ENCODE measurements at regions not wholly inside any gene's neighbourhood (a gene's known extent, or its start where the extent isn't known, plus 50 kb on each side); places are given as distances from the start of the nearest gene placed in this dataset.

DNA sequence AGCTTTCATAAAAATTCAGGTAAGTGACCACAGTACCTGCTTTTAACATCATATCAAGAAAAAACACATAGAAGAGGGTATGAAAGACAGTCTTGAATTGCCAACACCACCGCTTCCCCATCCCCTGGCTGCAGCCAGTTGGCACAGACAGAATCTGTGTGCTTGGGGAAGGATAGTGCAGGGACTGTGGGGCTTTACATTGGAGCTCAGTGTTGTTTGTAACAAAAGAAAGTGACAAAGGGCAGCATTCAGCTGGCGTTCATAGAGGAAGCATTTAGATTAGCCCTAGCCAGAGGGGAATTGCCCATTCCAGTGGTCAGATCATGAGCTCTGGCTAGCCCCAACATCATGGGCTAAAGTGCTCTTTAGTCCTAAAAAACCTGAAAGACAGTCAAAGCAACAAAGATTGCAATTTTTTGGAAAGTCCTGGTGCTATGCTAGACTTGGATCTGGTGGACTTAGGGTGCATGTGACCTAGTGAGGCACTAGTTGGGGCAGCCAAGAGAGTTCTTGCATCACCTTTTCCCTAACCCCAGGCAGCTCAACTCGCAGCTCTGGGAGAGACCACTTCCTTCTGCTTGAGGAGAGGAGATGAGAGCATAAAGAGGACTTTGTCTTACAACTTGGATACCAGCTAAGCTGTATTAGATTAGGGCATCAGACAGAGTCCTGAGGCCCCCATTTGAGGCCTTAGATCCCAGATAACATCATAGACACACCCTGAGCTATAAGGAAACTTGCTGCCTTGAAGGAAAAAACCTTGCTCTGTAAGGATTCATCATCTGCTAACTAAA is 1602.4 kb upstream of the ADGRL3 start:
- Histone ChIP-seq H3K36me3 (no peaks in the 10 kb centered on the region), H3K27me3 (no peaks in the 10 kb centered on the region), H3K9me3 (no peaks in the 10 kb centered on the region), H3K27ac (no peak overlapping the region), H3K4me1 (no peaks in the 10 kb centered on the region), H3K4me3 (no peak overlapping the region)
- DNase-seq, result no peak
- TF ChIP-seq, protein P1, sequence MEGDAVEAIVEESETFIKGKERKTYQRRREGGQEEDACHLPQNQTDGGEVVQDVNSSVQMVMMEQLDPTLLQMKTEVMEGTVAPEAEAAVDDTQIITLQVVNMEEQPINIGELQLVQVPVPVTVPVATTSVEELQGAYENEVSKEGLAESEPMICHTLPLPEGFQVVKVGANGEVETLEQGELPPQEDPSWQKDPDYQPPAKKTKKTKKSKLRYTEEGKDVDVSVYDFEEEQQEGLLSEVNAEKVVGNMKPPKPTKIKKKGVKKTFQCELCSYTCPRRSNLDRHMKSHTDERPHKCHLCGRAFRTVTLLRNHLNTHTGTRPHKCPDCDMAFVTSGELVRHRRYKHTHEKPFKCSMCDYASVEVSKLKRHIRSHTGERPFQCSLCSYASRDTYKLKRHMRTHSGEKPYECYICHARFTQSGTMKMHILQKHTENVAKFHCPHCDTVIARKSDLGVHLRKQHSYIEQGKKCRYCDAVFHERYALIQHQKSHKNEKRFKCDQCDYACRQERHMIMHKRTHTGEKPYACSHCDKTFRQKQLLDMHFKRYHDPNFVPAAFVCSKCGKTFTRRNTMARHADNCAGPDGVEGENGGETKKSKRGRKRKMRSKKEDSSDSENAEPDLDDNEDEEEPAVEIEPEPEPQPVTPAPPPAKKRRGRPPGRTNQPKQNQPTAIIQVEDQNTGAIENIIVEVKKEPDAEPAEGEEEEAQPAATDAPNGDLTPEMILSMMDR (IDR thresholded peaks at IDR 0.05), result no peak
- TF ChIP-seq POLR2A (IDR thresholded peaks at IDR 0.05), result no peak
- 41 to 72% methylated on average over 2 to 3 of the region's 3 CpGs for WGBS, 2 donors
- intact Hi-C loops (cut with DNase I), result no loop called here

DNA sequence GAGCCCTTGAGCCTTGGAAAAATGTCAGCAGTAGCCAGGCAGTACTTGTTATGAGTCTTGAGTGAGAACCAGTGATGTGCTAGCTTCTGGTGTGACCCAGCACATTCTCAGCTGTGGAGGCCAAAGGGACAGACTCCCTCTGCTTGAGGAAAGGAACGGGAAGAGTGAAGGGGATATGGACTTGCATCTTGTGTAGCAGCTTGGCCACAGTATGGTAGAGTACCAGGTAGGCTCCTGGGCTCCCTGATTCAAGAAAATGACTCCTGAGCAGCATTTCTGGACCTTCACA is 1601.9 kb upstream of the ADGRL3 start:
- no peak for DNase-seq
- intact Hi-C loops (cut with DNase I), result no loop called here
- Histone ChIP-seq H3K9me3 (no peaks in the 10 kb centered on the region), H3K4me1 (no peaks in the 10 kb centered on the region), H3K27me3 (no peaks in the 10 kb centered on the region), H3K4me3 (no peak overlapping the region), H3K27ac (no peak overlapping the region), H3K36me3 (no peaks in the 10 kb centered on the region)
- WGBS, 2 donors, result 53% methylated on average over 1 of the region's 1 CpG; no CpG with 5 or more reads in 1 of the 2 donors
- TF ChIP-seq, protein P1 (IDR thresholded peaks at IDR 0.05), result no peak
- TF ChIP-seq POLR2A (IDR thresholded peaks at IDR 0.05), result no peak

DNA sequence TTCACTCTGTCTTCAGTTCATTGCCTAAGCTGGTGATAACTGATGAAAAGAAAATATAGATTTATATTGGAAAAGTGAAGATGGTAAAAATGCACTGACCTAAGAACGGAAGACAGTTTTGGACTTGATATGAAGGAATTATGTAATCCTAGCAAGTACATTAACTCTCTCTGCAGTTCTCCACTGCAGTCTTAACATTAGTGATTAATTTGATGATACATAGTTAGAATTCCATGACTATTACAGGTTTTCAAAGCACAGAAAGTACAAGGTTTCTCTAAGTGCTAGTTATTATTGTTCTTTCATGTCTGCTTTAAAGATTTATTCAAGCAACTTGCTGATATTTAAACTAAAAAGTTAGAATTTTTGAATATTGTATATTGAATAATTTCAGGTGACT is 1591.7 kb upstream of the ADGRL3 start:
- H3K27ac ChIP-seq, result no peak overlapping the region
- no peaks in the 10 kb centered on the region for H3K9me3 ChIP-seq
- no peaks in the 10 kb centered on the region for H3K4me1 ChIP-seq
- TF ChIP-seq, protein P1 (IDR thresholded peaks at IDR 0.05), result no peak
- TF ChIP-seq POLR2A (IDR thresholded peaks at IDR 0.05), result no peak
- WGBS, 2 donors, result 52 to 57% methylated on average over 1 of the region's 1 CpG
- H3K36me3 ChIP-seq, result no peaks in the 10 kb centered on the region
- H3K4me3 ChIP-seq, result no peak overlapping the region
- intact Hi-C loops (cut with DNase I), result no loop called here
- DNase-seq, result no peak
- no peaks in the 10 kb centered on the region for H3K27me3 ChIP-seq

DNA sequence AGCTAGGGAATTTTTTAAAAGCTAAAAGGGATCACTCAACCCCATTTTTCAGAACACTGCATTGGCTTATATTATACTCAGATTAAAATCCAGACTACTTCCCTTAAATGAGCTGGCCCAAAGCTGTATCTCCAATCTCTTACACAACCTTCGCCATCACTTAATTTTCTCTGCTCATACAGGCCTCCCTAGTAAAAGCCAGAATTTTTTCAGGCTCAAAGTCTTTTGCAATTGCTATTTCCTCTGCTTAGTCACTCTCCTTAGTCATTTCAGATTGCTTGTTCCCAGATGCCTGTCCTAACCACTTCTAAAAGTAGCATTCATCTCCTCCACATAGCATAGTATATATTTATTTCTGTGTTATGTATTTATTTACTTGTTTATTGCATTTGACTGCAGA is 1587.9 kb upstream of the ADGRL3 start:
- WGBS, 2 donors, result 53 to 76% methylated on average over 1 of the region's 1 CpG
- Histone ChIP-seq H3K36me3 (no peaks in the 10 kb centered on the region), H3K4me3 (no peak overlapping the region), H3K27me3 (no peaks in the 10 kb centered on the region), H3K9me3 (no peaks in the 10 kb centered on the region), H3K4me1 (no peaks in the 10 kb centered on the region), H3K27ac (no peak overlapping the region)
- TF ChIP-seq, protein P1 (IDR thresholded peaks at IDR 0.05), result no peak
- no peak for TF ChIP-seq POLR2A (IDR thresholded peaks at IDR 0.05)
- DNase-seq, result no peak
- intact Hi-C loops (cut with DNase I), result no loop called here

GRCh38 chr4:59615316-59615715 is 1584.8 kb upstream of the ADGRL3 start:
- H3K36me3 ChIP-seq, result no peaks in the 10 kb centered on the region
- H3K4me3 ChIP-seq, result no peak overlapping the region
- H3K27me3 ChIP-seq, result no peaks in the 10 kb centered on the region
- DNase-seq, result no peak
- H3K9me3 ChIP-seq, result no peaks in the 10 kb centered on the region
- no peak overlapping the region for H3K27ac ChIP-seq
- intact Hi-C loops (cut with DNase I), result no loop called here
- no peak for TF ChIP-seq POLR2A (IDR thresholded peaks at IDR 0.05)
- TF ChIP-seq, protein P1 (IDR thresholded peaks at IDR 0.05), result no peak
- no peaks in the 10 kb centered on the region for H3K4me1 ChIP-seq
